D721Med (cell line): ENCODE measurements at regions not wholly inside any gene's neighbourhood (a gene's known extent, or its start where the extent isn't known, plus 50 kb on each side); places are given as distances from the start of the nearest gene placed in this dataset.

Source experiments
- DNase-seq: peaks from one replicate; pipeline ENCODE4 v3.0.0; 2011; ENCODE audit warnings: low spot score; ENCODE audit not compliant: insufficient read length
- FAIRE-seq: peaks from 2 replicates; lab custom pipeline; 2011; peaks lifted over from hg19 to GRCh38; lab: Jason Lieb, UNC
- CTCF ChIP-seq: IDR thresholded peaks from 2 replicates; pipeline ENCODE4 v1.5.1; 2012; ENCODE audit warnings: mild to moderate bottlenecking, control low read depth; ENCODE audit not compliant: insufficient read depth; ENCODE audit errors: missing control alignments

- no peak for TF ChIP-seq CTCF
- FAIRE-seq (no peak), DNase-seq (no peak)
These were observed 422.2 kb downstream of the NR2F1-AS1 start for GRCh38 chr5:93158841-93159240.

GRCh38 chr5:93156566-93156965 lies 424.5 kb downstream of the NR2F1-AS1 start:
- no peak for TF ChIP-seq CTCF
- no peak for DNase-seq
- no peak for FAIRE-seq

GRCh38 chr5:93154535-93154934 lies 426.5 kb downstream of the NR2F1-AS1 start:
- FAIRE-seq (no peak), DNase-seq (no peak)
- TF ChIP-seq CTCF, result no peak

- TF ChIP-seq CTCF, result no peak
- DNase-seq (no peak), FAIRE-seq (no peak)
These were observed 427.6 kb downstream of the NR2F1-AS1 start for GRCh38 chr5:93153461-93153860.

GRCh38 chr5:93151896-93152295 lies 429.1 kb downstream of the NR2F1-AS1 start:
- FAIRE-seq, result no peak
- DNase-seq, result no peak
- TF ChIP-seq CTCF, result no peak

- FAIRE-seq, result no peak
- DNase-seq, result no peak
These were observed 429.9 kb downstream of the NR2F1-AS1 start for GRCh38 chr5:93151121-93151520.

More at GRCh38 chr5:93151121-93151520, 429.9 kb downstream of the NR2F1-AS1 start:
- TF ChIP-seq CTCF, result no peak
